ENCODE measurements at regions not wholly inside any gene's neighbourhood (a gene's known extent, or its start where the extent isn't known, plus 50 kb on each side); places are given as distances from the start of the nearest gene placed in this dataset.

GRCh38 chr3:168469436-168469835 lies 373.7 kb upstream of the GOLIM4 start:
- Histone ChIP-seq H3K36me3 (no peaks in the 10 kb centered on the region), H3K4me3 (no peak overlapping the region), H3K27me3 (no peaks in the 10 kb centered on the region), H3K4me1 (no peaks in the 10 kb centered on the region), H3K9me3 (no peaks in the 10 kb centered on the region), H3K27ac (no peak overlapping the region)
- ATAC-seq (no peak), DNase-seq (no peak)
- no peak for TF ChIP-seq CTCF (IDR thresholded peaks at IDR 0.05)
- intact Hi-C loops (cut with DNase I): no loop called here

- TF ChIP-seq CTCF (IDR thresholded peaks at IDR 0.05): peak; percentile 32
- no peak overlapping the region for H3K4me3 ChIP-seq
- H3K4me1 ChIP-seq: no peaks in the 10 kb centered on the region
- no peak for DNase-seq
- H3K27ac ChIP-seq: no peak overlapping the region
- ATAC-seq: peak; percentile 88
- H3K27me3 ChIP-seq: no peaks in the 10 kb centered on the region
- intact Hi-C loops (cut with DNase I): no loop called here
- H3K36me3 ChIP-seq: no peaks in the 10 kb centered on the region
- H3K9me3 ChIP-seq: no peaks in the 10 kb centered on the region
Measured at GRCh38 chr3:168467115-168467714, 371.5 kb upstream of the GOLIM4 start.

DNA sequence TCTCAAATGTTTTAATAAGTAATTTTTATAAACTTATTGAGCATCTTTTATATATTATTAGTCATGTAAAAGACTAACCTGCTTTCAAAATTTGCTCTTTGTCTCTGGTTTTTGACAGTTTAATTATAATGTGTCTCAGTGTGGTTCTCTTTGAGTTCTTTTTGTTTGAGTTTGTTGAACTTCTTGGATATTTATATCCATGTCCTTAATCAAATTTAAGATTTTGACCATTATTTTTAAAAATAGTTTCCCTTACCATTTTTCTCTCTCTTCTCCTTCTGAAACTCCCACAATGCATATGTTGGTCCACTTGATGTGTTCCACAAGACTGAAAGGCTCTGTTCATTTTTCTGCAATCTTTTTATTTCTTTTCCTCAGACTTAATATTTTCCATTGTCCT lies 366.1 kb upstream of the GOLIM4 start:
- TF ChIP-seq CTCF (IDR thresholded peaks at IDR 0.05): no peak
- Histone ChIP-seq H3K27ac (no peak overlapping the region), H3K4me3 (no peak overlapping the region), H3K4me1 (no peaks in the 10 kb centered on the region), H3K9me3 (no peaks in the 10 kb centered on the region), H3K36me3 (no peaks in the 10 kb centered on the region), H3K27me3 (no peaks in the 10 kb centered on the region)
- DNase-seq: no peak
- intact Hi-C loops (cut with DNase I): no loop called here
- no peak for ATAC-seq

DNA sequence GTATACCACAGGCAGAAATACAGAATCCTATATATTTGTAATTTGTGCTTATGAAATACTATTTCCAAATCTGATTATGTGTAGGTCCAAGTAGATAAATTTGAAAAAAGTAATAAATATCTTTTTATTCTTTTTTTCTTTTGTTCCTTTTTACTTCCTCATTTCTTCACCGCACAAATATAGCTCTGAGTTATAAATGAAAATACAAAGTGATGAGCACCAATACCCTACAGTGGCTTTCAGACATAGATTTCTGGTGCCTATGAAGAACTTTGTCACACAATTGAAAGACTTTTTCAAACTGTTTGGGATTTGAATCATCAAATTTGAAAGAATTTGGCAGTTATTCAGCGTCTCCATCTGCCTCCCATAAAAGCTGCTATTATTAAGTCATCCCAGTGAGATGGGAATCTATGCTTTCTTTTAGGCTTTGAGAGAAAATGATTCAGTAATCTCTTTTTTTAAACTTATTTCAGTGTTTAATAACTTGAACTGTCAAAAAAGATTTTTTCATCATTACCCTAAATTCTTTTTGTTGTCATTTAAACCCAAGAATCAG lies 363.6 kb upstream of the GOLIM4 start:
- no peak for DNase-seq
- intact Hi-C loops (cut with DNase I): no loop called here
- no peak for TF ChIP-seq CTCF (IDR thresholded peaks at IDR 0.05)
- no peaks in the 10 kb centered on the region for H3K4me1 ChIP-seq
- no peak for ATAC-seq
- no peaks in the 10 kb centered on the region for H3K9me3 ChIP-seq
- H3K36me3 ChIP-seq: no peaks in the 10 kb centered on the region
- no peak overlapping the region for H3K4me3 ChIP-seq
- H3K27ac ChIP-seq: no peak overlapping the region
- H3K27me3 ChIP-seq: no peaks in the 10 kb centered on the region

GRCh38 chr3:168457954-168458539 lies 362.3 kb upstream of the GOLIM4 start:
- Histone ChIP-seq H3K4me3 (no peak overlapping the region), H3K27me3 (no peaks in the 10 kb centered on the region), H3K4me1 (no peaks in the 10 kb centered on the region), H3K36me3 (no peaks in the 10 kb centered on the region), H3K27ac (no peak overlapping the region), H3K9me3 (no peaks in the 10 kb centered on the region)
- intact Hi-C loops (cut with DNase I): no loop called here
- TF ChIP-seq CTCF (IDR thresholded peaks at IDR 0.05): no peak
- no peak for DNase-seq
- no peak for ATAC-seq
